SK-N-MC (cell line): ENCODE measurements at regions not wholly inside any gene's neighbourhood (a gene's known extent, or its start where the extent isn't known, plus 50 kb on each side); places are given as distances from the start of the nearest gene placed in this dataset.

Experiments used
- DNase-seq: peaks from one replicate; pipeline ENCODE4 v3.0.0-alpha.2; 2011; ENCODE audit warnings: low read depth, low spot score
- H3K27ac ChIP-seq: fragments of 200-600 bp; sonication (generic); 2 replicates; pipeline ENCODE4 v1.5.1; 2016; ENCODE audit warnings: mixed run types
- H3K36me3 ChIP-seq: fragments of 200-600 bp; sonication (generic); 2 replicates; pipeline ENCODE4 v1.6.1; 2017; ENCODE audit warnings: antibody characterized with exemption, low read length, mixed read lengths; ENCODE audit not compliant: insufficient read depth
- H3K4me3 ChIP-seq: fragments of 200-600 bp; sonication (generic); 2 replicates; pipeline ENCODE4 v1.5.1; 2016
- H3K9ac ChIP-seq: fragments of 200-600 bp; sonication (generic); 2 replicates; pipeline ENCODE4 v1.8.0; 2017; ENCODE audit warnings: mixed run types, mixed read lengths; ENCODE audit not compliant: insufficient read length
- H3K9me3 ChIP-seq: fragments of 200-600 bp; sonication (generic); 2 replicates; pipeline ENCODE4 v1.6.1; 2017; ENCODE audit warnings: low read depth, mild to moderate bottlenecking, antibody characterized with exemption, low read length, moderate library complexity, mixed read lengths
- EZH2 ChIP-seq: fragments of 200-600 bp; sonication (generic); IDR thresholded peaks from one replicate; pipeline ENCODE4 v1.6.1; 2017; ENCODE audit warnings: antibody characterized with exemption
- FOXP2 ChIP-seq: optimal IDR thresholded peaks from 2 replicates; pipeline ENCODE3; 2011; ENCODE audit warnings: mild to moderate bottlenecking, moderate library complexity; ENCODE audit not compliant: insufficient read depth; ENCODE audit errors: extremely low read length, control extremely low read depth
- POLR2AphosphoS5 ChIP-seq: IDR thresholded peaks from 2 replicates; pipeline ENCODE4 v1.6.1; 2012; ENCODE audit warnings: mild to moderate bottlenecking, low read depth, low read length, borderline replicate concordance

- no peaks in the 10 kb centered on the region for H3K36me3 ChIP-seq
- H3K27ac ChIP-seq = no peak overlapping the region
- H3K9ac ChIP-seq = no peak overlapping the region
- H3K4me3 ChIP-seq = no peak overlapping the region
- H3K9me3 ChIP-seq = no peaks in the 10 kb centered on the region
- no peak for DNase-seq
- no peak for TF ChIP-seq EZH2
- no peak for TF ChIP-seq FOXP2
- TF ChIP-seq POLR2AphosphoS5 = no peak
These were observed 241.3 kb upstream of the UBE2E3 start for GRCh38 chr2:180739070-180739469.

- H3K9me3 ChIP-seq = no peaks in the 10 kb centered on the region
- no peak overlapping the region for H3K4me3 ChIP-seq
- no peaks in the 10 kb centered on the region for H3K36me3 ChIP-seq
- no peak for DNase-seq
- H3K27ac ChIP-seq = no peak overlapping the region
- TF ChIP-seq POLR2AphosphoS5 = no peak
- H3K9ac ChIP-seq = no peak overlapping the region
These were observed 244.6 kb upstream of the UBE2E3 start for GRCh38 chr2:180735799-180736198.

GRCh38 chr2:180734382-180734781 is 246.0 kb upstream of the UBE2E3 start:
- no peak for DNase-seq
- no peak overlapping the region for H3K9ac ChIP-seq
- no peak overlapping the region for H3K4me3 ChIP-seq
- TF ChIP-seq POLR2AphosphoS5 (no peak), EZH2 (no peak), FOXP2 (no peak)
- H3K36me3 ChIP-seq = no peaks in the 10 kb centered on the region
- no peaks in the 10 kb centered on the region for H3K9me3 ChIP-seq
- no peak overlapping the region for H3K27ac ChIP-seq

- TF ChIP-seq FOXP2 (no peak), POLR2AphosphoS5 (no peak)
- no peak overlapping the region for H3K9ac ChIP-seq
- H3K27ac ChIP-seq = no peak overlapping the region
- H3K9me3 ChIP-seq = no peaks in the 10 kb centered on the region
- no peak overlapping the region for H3K4me3 ChIP-seq
- DNase-seq = no peak
- H3K36me3 ChIP-seq = no peaks in the 10 kb centered on the region
These were observed 247.1 kb upstream of the UBE2E3 start for GRCh38 chr2:180733330-180733729.

GRCh38 chr2:180732337-180732736 is 248.1 kb upstream of the UBE2E3 start:
- no peak for DNase-seq
- no peaks in the 10 kb centered on the region for H3K9me3 ChIP-seq
- no peaks in the 10 kb centered on the region for H3K36me3 ChIP-seq
- no peak overlapping the region for H3K4me3 ChIP-seq
- no peak overlapping the region for H3K9ac ChIP-seq
- H3K27ac ChIP-seq = no peak overlapping the region
- no peak for TF ChIP-seq FOXP2
- no peak for TF ChIP-seq EZH2
- TF ChIP-seq POLR2AphosphoS5 = no peak

DNA sequence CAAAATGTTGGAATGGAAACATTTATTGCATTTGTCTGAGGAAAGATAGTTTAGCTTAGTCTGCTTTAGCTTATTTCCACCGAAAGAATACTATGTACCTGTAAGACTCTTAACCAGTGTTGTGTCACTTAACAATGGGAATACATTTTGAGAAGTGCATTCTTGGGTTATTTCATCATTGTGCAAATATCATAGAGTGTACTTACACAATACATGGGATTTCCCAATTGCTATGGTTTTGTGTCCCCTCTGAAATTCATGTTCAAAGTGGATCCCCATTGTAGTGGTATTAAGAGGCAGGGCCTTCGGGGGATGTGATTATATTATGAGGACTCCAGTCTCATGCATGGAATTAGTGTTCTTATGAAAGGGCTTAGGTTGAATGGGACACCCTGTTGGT is 249.4 kb upstream of the UBE2E3 start:
- Histone ChIP-seq H3K27ac (no peak overlapping the region), H3K36me3 (no peaks in the 10 kb centered on the region), H3K9me3 (no peaks in the 10 kb centered on the region), H3K9ac (no peak overlapping the region), H3K4me3 (no peak overlapping the region)
- DNase-seq = no peak
- TF ChIP-seq POLR2AphosphoS5 = no peak
- no peak for TF ChIP-seq FOXP2
- no peak for TF ChIP-seq EZH2

GRCh38 chr2:180728928-180729559 is 251.4 kb upstream of the UBE2E3 start:
- TF ChIP-seq POLR2AphosphoS5 = no peak
- no peak for TF ChIP-seq EZH2
- TF ChIP-seq FOXP2 = no peak
- Histone ChIP-seq H3K36me3 (no peaks in the 10 kb centered on the region), H3K9ac (no peak overlapping the region), H3K27ac (no peak overlapping the region), H3K4me3 (no peak overlapping the region), H3K9me3 (no peaks in the 10 kb centered on the region)
- no peak for DNase-seq

- peak; percentile 66 for DNase-seq
- H3K9ac ChIP-seq = peak overlapping the region; percentile 7
These were observed 256.7 kb upstream of the UBE2E3 start for GRCh38 chr2:180723712-180724111.

DNA sequence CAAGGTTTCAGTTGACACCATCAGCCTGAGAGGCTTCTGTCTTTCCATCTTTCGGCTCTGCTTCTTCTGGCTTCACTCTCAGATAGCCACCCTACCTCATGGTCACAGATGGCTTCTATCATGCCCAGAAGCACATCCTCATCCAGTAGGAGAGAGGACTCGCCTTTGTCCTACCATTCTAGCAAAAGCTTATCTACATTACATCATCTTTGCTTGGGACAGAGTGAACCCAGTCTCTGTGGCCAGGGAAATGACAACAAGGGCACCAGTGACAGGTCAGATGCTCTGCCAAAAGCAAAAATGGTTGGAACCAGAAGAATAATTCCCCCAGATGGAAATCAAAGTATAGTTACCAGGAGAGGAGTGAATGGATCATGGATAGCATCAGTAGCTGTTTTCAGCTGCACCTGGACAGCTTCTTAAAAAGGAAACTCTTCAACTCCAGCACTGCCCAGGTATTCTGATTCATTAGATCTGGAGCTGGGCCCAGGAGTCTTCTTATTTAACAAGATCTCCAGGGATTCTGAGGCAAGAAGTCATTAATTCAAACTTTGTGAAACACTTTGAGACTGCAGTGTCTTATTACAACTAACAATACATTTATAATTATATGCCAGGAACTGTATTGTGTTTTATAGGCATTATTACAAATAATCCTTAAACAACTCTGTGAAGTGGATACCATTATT is 257.7 kb upstream of the UBE2E3 start:
- H3K27ac ChIP-seq = peak overlapping the region; percentile 94
- TF ChIP-seq FOXP2 (no peak), POLR2AphosphoS5 (peak; percentile 36; the same call in 1 of the 2 replicates), EZH2 (no peak)
- peak overlapping the region; percentile 67 for H3K4me3 ChIP-seq

More at GRCh38 chr2:180723712-180724111, 256.7 kb upstream of the UBE2E3 start:
- no peaks in the 10 kb centered on the region for H3K36me3 ChIP-seq
- no peaks in the 10 kb centered on the region for H3K9me3 ChIP-seq
- H3K4me3 ChIP-seq = peak overlapping the region; percentile 67
- TF ChIP-seq EZH2 (no peak), POLR2AphosphoS5 (peak; percentile 22; the same call in 1 of the 2 replicates)
- peak overlapping the region; percentile 94 for H3K27ac ChIP-seq

More for the DNA sequence above, 257.7 kb upstream of the UBE2E3 start:
- Histone ChIP-seq H3K9ac (no peak overlapping the region), H3K36me3 (no peaks in the 10 kb centered on the region), H3K9me3 (no peaks in the 10 kb centered on the region)
- no peak for DNase-seq
